Panc1 (cell line): ENCODE measurements at regions not wholly inside any gene's neighbourhood (a gene's known extent, or its start where the extent isn't known, plus 50 kb on each side); places are given as distances from the start of the nearest gene placed in this dataset.

Source experiments
- SIN3A ChIP-seq: IDR thresholded peaks from 2 replicates; pipeline ENCODE4 v1.6.1; 2012; ENCODE audit warnings: low read depth, mild to moderate bottlenecking, low read length, moderate library complexity, borderline replicate concordance; ENCODE audit not compliant: insufficient read depth
- TF ChIP-seq, protein P1 (sequence below): fragments of 450-650 bp; IDR thresholded peaks from 2 replicates; pipeline ENCODE4 v1.5.1; 2017; ENCODE audit warnings: mild to moderate bottlenecking

DNA sequence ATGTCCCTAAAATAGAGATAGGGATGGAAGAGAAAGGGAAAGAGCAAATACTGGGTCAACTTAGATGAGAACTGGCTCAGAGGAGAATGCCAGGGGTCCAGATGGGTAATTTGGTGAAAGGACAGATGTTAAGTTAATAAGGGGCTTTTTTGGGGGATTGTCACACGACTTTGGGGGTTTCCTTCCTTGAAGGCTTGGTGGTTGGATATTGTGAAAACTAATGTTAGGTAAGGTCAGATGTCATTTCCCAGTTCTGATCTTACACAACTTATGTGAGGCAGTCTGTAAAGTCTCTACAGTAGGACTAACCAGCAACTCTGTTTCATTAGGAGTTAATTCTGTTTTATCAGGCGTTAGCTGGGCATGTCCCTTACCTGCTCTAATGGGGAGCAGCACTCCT lies 231.1 kb downstream of the NR2F2 start:
- TF ChIP-seq, protein P1, sequence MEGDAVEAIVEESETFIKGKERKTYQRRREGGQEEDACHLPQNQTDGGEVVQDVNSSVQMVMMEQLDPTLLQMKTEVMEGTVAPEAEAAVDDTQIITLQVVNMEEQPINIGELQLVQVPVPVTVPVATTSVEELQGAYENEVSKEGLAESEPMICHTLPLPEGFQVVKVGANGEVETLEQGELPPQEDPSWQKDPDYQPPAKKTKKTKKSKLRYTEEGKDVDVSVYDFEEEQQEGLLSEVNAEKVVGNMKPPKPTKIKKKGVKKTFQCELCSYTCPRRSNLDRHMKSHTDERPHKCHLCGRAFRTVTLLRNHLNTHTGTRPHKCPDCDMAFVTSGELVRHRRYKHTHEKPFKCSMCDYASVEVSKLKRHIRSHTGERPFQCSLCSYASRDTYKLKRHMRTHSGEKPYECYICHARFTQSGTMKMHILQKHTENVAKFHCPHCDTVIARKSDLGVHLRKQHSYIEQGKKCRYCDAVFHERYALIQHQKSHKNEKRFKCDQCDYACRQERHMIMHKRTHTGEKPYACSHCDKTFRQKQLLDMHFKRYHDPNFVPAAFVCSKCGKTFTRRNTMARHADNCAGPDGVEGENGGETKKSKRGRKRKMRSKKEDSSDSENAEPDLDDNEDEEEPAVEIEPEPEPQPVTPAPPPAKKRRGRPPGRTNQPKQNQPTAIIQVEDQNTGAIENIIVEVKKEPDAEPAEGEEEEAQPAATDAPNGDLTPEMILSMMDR = no peak
- no peak for TF ChIP-seq SIN3A
